ENCODE measurements at regions not wholly inside any gene's neighbourhood (a gene's known extent, or its start where the extent isn't known, plus 50 kb on each side); places are given as distances from the start of the nearest gene placed in this dataset.
"Not testable (repeated sequence)": the region's sequence is repeated elsewhere in the genome, so short reads cannot be mapped to it uniquely, and the experiment has no call there.

GRCh38 chr9:95581900-95582299, 65.1 kb upstream of the PTCH1 start:
- no peak for DNase-seq (ENCODE audit: low spot score)

GRCh38 chr9:95580812-95581761, 64.3 kb upstream of the PTCH1 start:
- no peak for DNase-seq (ENCODE audit: low spot score)

- DNase-seq (ENCODE audit: low spot score), result no peak
Measured at GRCh38 chr9:95574866-95575553, 58.2 kb upstream of the PTCH1 start.

- no peak for DNase-seq (ENCODE audit: low spot score)
Measured at GRCh38 chr9:95574176-95574575, 57.4 kb upstream of the PTCH1 start.

GRCh38 chr9:95573463-95573862, 56.7 kb upstream of the PTCH1 start:
- DNase-seq (ENCODE audit: low spot score), result no peak

DNA sequence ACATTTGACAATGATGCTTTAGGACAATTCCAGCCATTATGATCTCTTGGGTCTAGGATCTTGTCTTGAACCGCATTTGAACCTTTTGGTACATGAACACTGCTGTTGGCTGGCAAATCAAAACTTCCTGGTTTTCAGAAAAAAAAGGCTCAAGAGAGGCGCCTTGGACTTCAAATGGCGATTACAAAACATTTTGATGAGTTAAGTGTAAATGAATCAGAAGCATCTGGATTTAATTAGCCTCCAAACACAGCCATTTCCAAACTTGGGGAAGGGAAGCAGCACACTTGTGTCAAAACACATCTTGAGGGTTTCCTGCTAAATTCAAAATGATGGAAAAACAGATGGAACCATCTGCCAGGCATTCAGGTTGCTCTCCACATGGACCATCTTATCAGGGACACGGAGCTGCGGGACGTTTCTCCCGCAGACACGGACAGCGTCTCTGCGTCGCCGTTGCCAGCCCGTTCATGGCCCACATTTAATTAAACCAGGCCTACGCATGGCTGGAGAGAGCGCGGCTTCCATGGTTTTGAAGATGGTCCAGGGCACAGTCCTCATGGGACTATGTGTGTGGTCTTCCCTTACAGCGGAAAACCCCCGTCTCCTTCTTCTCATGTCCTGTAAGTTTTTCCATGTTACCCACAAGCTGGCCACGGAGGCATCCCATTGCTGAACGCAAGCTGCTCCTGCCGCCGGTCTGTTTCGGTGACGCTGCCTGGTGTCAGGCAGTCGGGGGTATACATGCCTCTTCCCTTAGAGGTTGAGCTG, 55.8 kb upstream of the PTCH1 start:
- peak; percentile 80 for DNase-seq (ENCODE audit: low spot score)

- DNase-seq (ENCODE audit: low spot score), result peak; percentile 29
Measured at GRCh38 chr9:95570646-95571045, 53.9 kb upstream of the PTCH1 start.

DNA sequence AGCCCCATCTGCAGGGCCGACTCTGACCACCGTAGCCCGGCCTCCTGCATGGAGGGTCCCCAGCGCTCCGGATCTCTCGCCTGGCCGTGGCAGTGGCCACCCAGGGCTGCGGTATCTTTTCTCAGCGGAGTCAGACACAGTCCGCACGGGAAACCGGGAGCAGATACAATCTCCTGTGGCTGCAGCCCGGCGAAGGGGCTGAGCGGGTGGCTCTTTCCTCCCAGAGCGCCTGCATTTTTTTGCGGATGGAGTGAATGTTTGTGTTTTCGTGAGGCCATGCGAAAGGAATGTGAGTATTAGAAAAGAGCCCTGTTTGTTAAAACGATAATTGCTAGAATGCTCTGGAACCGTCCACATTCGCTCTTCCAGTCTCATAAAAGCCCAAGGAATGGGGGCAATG, 53.4 kb upstream of the PTCH1 start:
- peak; percentile 81 for DNase-seq (ENCODE audit: low spot score)

- not testable (repeated sequence) for DNase-seq (ENCODE audit: low spot score)
Measured at GRCh38 chr9:95568735-95569134, 52.0 kb upstream of the PTCH1 start.
